CD4-positive, alpha-beta T cell treated with Interleukin-1 beta for 1 hour (primary cell): ENCODE measurements at regions not wholly inside any gene's neighbourhood (a gene's known extent, or its start where the extent isn't known, plus 50 kb on each side); places are given as distances from the start of the nearest gene placed in this dataset.
"Not testable (repeated sequence)": the region's sequence is repeated elsewhere in the genome, so short reads cannot be mapped to it uniquely, and the experiment has no call there.

ENCODE experiments used
- DNase-seq, 2 donors: peaks; one replicate each; pipeline ENCODE4 v3.0.0-alpha.2; 2020 to 2022

DNA sequence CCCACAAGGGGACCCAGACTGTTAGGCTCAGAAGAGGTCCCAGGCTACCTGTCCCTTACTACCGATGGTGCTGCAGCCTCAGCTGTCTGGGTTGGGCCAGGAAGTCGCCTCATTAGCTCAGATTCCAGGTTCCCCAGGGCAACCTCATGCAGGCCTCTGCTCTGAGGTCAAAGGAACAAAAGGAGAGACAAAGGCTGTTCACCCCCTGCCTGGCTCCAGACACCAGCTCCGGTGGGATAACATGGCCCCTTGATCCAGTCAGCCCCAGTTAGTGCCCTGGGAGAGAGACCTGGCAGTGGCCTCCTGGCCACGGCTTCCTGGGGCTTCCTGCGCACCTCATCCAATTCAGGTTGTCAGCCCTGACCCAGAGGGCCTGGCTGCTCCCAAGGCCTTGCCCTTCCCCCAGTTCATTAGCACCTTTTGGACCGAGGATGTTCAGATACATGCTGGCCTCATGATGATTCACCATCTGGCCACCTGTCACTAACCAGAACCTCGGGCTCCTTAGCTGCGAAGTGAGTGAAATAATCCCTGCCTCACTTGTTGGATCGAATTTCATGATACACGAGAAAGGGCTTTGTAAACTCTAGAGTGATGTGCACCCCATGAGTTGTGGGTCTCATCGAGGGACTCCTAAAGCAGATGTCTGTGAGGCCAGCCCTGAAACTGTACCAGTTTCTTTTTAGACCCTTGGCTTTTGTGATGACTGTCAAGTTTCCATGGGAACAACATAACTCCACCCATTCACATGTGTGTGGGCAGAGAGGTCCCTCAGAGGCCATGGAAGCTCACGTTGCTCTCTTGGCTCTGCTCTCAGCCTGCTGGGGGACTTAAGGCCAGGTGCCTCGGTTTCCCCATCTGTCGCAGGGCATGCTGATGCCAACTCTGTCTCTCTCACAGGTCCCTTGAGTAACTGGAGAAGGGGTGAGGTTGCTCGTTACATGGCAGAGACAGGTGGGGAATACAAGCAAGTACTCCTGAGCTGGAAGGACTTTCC is 79.5 kb upstream of the PCBD1 start:
- no peak for DNase-seq

DNA sequence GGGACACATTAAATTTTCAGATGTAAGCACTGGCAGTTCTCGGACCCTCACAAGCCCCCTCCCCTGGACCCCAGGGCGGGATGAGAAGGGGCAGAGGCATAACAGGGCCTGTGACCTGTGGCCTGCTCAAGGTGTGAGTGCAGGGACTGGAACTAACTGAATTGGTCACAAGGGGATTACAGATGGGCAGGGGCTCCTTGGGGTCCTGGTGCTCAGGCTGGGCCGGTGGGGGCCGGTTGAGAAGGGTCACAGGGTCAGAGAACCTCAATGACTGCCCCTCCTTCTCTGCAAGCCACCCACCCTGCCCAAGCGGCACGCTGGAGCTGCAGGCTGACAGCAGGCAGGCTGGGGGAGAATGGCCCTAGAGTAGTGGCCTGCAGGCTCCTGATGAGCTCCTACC is 80.8 kb upstream of the PCBD1 start:
- no peak for DNase-seq

DNA sequence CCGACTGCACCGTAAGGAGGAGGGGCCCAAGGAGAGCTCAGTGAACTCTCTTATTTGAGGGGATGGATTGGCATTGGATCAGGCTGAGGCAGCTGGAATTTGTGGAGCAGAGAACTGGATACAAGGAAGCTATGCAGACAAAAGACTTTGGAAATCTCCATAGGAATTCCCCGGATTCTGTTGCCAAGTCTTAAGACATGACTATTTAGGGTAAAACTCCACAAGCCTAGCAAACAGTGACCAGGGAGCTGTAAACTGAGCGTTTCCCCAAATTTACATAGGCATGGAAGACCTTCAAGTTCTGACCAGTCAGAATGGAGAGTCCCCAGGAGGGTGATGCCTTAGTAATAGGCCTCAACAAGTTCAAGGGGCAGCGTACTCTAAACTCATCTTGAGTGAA is 82.5 kb upstream of the PCBD1 start:
- DNase-seq = no peak

DNA sequence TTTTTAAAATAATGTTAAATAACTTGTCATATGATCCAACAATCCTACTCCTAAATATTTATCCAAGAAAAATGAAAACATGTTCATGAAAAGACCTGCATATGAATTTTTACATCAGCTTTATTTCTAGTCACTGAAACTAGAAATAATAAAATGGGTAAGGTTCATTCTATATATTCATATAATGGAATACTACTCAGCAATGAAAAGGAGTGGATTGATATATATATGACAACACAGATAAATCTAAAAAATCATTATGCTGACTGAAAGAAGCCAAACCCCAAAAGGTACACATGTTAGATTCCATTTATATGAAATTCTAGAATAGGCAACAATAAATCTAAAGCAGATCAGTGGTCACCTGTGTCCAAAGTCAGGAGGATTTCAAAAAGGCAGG is 84.9 kb upstream of the PCBD1 start:
- no peak for DNase-seq

DNA sequence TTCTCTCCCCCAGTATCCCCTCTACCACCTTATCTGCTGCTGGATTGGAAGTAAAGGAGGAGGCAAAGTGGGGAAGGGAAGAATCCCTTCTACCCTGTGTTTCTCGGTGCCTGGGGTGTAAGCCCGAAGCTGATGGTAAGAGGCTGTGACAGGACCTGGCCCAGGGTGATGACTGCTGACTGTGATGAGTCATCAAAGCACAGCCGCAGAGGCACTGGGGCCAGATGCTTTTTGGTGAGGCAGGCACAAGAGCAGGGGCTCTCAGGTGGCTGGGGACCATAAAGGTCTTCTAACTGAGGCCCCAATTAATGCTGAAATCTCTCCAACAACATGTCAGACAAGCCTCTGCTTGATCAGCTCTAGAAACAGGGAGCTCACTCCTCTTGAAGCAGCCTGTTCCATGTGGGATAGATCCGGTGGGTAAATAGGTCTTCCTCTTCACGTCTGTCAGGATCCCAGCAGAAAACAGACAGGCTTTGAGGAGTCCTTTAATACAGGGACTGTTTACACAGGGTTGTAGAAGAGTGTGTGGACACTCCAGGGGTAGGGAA is 86.1 kb upstream of the PCBD1 start:
- DNase-seq = no peak

DNA sequence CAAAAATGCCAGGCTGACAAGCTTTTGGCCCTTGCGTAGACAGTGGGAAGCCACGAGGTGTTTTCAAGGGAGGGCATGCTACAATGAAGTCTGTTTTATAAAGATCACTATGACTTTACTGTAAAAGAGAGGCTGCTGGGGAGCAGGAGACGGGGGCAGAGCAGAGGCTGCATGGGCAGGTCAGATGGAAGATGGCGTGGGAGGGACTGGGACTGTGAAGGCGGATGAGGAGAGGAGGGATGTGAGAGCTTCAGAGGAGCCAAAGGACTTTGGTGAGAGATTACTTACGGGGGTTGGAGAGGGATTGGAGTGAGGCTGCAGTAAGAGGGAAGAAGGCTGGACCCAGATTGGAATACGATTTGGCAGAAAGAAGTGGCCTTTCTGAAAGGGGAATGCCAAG is 86.6 kb upstream of the PCBD1 start:
- DNase-seq = no peak

DNA sequence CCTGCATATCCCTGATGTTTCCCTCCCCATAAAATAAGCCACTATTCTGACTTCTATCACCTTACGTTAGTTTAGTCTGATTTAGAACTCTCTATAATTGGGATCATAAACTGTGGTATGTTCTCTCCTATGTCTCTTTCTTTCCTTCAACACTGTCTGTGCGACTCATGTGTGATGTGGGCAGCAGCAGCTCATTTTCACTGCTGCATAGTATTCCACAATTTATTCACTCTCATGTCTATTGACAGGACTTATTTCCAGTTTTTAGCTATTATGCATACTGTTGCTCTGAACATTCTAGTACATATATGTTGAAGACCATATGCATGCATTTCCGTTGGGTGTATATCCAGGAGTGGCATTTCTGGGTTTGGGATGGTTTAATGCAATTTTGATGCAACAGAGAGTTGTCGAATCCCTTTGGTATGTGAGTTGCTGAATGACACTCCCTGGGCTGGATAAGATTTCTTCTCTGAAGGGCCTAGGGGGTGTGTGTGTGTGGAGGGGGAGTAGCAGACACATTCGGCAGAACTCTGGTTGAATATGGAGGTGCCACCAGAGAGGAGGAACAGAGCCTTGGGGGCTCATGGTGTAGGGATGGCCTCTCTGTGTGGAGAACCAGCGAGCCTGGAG is 87.8 kb upstream of the PCBD1 start:
- DNase-seq = no peak

DNA sequence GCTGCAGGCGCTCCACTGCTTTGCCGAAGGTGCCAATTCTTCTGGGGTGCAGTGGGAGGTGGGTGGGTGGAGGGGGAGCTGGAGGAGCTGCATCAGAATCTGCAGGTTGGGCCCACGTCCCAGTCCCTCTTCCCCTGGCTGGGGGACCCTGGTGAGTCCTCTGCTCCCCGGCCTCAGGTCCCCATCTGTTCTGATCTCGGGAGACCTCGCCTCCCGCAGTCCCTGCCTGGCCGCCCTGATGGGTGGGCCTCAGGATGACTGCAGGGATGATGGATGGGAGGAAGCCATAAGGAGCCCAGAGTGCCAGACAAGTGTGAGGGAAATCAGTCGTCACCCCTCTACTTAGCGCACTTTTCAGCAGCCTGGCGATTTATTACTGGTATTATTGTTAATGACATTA is 89.3 kb upstream of the PCBD1 start:
- DNase-seq = no peak

DNA sequence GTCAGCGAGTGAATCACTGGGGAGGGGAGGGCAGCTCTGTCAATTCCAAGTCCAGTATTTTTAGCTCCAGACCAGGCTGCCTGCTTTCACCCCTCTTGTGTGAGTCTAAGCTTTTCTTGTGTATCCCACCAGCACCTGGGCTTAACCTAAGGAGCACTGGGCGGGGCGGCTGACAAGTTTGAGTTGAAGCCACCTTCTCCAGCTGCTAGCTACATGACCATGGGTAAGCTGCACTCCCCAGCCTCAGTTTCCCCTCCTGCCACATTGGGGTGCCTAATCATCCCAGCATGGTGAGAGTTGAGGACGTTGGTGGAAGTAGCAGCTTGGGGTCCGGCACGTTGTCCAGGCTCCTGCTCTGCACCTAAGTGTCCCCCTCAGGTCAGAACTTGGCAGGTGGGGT is 89.8 kb upstream of the PCBD1 start:
- DNase-seq = no peak

DNA sequence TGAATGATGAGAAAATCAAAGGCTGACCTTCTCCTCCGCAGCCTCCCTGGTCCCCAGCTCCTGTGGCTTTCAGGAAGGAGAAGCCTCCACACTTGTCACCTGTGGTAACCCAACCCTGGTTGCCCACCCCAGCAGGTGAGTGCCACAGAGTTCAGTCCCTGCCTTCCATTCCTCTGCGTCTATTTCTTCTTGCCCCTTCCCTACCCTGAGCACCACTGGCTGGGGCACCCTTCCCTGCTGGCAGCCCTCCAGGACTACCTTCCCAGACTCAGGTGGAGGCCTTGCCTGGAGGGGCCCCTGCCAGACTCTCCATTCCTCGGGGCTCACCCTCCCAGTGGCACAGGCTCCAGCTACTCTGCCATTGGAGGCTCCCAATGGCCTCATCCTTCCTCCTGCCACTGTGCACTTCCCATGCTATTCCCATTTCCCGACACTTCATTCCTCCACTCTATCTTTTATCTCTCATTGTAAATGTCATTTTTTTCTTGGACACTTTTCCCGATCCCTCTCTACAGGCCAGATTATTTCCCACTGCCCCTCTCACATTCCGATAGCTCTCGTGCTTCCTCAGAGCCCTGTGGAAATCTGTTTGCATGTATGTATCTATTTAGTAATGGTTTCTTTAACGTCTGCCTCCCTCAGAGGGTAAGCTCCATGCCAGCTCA is 90.6 kb upstream of the PCBD1 start:
- no peak for DNase-seq

DNA sequence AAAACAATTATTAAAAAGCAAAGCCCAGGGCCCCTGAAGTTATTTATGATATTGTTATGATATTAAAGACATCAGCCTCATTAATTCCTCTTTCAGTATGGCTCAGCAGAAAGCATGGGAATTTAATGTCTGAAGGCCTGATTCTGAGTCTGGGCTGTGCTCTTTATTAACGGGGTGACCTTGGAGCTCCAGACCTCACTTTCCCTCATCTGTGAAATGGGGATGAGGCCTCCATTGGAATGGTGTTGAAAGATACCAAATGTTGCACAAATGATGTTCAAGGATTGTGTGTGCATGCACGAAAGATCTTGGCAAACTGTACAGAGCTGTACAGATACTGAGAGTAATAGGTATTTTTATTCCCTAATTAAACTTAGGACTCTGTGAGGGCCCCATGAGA is 92.3 kb upstream of the PCBD1 start:
- DNase-seq = no peak

DNA sequence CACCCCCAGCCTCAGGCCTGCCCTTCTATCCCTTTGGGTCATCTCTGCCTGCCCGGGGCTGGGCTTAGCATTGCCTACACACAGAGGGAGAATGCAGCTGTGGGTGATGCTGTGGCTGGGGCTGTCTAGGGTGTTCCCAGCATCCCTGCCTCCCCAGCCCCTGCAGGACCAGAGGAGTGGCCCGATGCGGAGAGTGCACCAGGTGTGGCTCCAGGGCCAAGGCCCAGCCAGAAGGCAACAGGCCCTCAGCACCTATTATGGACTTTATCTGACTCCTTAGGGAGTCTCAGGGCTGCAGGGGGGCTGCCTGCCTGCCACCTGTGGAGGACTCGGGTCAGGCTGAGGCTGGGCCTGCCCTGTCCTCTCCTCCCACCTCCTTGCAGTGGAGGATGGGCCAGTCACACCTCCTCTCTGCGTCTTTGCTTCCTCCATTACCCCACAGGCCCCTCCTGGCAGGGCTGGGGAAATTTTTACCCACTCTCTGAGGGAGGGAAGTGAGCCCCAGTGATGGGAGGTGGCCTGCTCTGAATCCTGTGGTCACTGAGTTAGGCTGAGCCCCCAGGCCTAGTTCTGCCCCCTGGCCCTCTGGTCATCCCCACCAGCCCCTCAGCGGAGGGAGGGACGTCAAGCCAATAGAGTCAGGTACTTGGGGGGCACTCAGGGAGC is 92.9 kb upstream of the PCBD1 start:
- DNase-seq = no peak

DNA sequence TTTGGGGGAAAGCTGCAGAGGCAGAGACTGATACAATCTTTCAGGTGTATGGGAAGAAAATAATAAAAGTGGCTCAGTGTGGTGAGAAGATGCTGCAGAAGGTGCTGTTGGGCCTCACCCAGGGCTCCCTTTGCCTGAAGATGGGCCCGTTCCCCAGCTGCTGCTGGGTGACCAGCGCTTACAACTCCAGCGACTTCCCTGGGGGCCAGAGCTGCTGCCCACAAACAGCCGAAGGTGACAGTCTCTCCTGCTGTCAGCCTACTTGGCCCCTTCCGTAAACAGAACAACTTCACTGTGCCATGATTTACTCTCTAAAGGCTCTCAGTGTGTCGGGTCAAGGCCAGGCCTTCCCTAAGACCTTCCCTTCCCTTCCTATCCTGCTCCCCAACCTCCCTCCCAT is 93.6 kb upstream of the PCBD1 start:
- DNase-seq = no peak

DNA sequence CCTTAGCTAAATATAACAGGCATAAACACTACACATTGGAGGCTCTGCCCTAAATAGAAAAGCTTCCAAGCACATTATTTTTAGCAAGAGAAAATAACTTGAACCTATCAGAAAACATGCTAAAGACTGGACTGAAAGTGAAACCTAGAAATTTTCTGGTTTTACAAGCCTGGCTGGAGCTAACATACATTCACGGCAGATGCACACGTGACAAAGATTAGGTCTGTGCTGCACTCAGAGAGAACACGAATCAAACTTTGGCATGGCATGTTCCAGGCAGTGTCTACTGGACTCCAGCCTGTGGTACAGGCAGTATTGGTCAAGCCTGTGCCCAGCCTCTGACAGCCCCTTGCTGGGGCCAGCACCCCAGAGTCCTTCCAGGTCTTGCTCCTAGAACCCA is 94.1 kb upstream of the PCBD1 start:
- DNase-seq = no peak

DNA sequence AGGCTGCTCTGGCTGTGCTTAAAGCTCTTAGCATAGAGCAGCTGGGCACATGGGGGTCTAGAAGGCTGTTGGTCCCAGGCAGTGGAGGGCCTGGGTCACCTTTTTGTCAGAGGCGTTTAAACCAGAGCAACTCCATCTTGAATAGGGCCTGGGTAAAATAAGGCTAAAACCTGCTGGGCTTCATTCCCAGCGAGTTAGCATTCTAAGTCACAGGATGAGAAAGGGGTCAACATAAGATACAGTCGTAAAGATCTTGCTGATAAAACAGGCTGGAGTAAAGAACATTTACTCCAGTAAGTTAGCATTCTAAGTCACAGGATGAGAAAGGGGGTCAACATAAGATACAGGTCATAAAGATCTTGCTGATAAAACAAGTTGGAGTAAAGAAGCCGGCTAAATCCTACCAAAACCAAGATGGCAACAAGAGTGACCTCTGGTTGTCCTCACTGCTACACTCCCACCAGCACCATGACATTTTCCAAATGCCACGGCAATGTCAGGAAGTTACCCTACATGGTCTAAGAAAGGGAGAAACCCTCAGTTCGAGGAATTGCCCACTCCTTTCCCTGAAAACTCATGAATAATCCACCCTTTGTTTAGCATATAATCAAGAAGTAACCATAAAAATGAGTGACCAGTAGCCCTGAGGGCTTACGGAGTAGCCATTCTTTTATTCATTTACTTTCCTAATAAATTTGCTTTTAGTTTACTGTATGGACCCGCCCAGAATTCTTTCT is 96.8 kb upstream of the PCBD1 start:
- no peak for DNase-seq

DNA sequence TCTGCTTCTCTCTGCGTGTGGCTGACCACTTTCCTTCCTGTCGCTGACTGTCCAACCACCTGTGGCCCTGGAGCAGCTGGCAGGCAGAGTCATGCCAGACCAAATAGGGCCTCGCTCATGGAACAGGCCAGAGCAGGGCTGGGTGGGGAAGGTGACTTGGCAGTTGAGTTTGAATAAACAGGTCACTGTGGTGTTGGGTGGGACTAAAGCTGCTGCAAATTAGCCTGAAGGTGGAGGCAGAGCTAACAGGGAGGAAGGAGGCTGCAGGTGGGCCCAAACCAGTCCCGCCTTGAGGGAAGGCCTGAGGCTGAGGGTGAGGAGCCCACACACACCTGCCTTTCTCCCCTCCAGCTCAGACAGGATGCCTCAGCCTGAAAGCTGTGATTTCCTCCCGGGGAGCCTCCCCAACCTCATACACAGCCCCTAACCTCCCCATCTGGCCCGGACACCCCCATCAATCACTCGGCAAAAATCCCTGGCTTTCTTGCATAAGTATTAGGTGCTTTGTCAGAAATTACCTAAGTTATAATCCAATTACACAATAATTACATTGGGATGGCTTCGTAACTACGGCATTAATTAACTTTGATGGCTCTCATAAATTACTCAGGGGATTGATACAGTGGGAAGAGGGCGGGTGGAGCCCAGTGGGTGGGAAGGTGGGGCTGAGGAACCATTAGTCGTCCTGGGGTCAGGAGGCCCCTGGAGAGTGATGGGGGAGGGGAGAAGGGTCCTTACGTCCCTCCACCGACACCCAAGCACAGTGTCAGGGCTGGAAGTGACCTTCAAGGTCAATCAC is 97.7 kb upstream of the PCBD1 start:
- peak in 1 of 2 donors; percentile 2 for DNase-seq

DNA sequence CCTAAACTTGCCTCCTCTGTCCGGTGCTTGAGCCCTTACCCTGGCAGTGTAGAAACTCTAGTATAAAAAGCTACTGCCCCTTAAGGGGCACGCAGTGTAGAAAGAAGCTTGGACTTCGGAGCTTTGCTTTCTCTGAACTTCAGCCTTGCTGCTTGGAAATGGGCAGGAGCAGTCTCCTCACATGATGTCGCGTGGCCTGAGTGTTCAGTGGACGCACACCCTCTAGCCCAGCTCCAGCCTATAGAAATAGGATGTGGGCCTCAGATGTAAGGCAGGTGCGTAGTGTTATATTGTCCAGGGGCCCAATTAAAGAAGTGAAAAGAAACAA is 98.2 kb upstream of the PCBD1 start:
- no peak for DNase-seq

DNA sequence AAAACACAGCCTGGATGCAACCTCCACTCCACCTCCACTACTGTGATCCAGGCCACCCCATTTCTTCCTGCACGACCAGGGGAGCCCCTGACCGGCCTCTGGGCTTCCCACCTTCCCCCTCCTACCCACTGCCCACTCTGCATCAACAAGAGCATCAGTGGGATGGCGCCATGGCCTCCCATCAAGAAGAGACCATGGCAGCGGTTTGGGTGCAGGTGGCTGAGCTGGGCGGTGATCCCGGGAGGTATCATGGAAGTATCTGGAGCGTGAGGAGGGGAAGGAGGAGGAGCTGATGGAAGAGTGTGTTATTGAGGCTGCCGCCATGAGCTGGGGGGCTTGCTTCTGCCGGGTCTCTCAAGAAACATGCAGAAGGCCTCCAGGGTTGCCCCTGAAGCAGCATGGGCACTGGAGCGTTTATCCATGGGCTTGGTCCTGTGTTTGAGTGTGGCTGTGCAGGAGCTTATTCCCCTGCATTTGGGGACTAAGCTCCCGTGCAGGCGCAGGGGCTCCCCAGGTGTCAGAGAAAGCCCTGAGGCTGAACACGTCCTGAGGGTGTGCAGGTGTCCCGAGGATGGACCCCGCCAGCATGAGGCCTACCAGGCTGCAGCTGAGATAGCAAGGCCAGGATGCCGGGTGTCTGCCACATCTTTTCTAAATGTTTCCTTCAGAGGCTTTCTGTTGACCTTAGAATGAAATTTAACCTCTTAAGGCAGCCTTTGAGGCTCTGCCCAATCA is 99.2 kb upstream of the PCBD1 start:
- no peak for DNase-seq

DNA sequence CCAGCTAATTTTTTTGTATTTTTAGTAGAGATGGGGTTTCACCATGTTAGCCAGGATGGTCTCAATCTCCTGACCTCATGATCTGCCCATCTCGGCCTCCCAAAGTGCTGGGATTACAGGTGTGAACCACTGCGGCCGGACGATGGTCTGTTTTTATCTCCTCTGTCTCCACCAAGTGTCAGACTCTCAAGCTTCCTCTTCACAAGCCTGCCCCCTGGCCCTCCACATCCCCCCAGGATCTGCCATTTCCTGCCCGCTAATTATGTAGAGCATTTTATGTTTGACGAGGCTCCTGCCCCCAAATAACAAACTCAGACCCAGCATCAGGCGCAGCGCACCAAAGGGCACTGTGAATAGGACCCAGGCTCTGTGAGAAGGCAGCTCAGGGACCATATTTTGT is 101.8 kb upstream of the PCBD1 start:
- DNase-seq = not testable (repeated sequence)

DNA sequence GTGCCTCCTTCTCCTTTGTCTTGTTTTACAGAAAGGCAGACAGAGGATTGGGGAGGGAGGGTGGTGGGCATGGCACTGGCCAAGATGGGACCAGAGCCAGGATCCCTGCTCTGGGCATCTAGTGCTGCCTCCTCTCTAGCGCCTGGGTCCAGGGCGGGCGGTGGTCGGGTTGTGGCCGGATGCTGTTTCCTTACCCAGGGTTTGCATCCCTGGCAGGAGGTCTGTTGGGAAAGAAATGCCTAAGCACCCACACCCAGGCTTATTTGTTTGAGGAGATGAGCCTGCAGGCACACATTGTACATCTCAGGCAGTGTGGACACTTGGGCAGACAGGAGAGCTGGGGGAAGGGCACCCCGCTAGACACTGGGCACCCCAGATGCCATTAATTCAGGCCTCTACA is 102.3 kb upstream of the PCBD1 start:
- no peak for DNase-seq
